ENCODE measurements at regions not wholly inside any gene's neighbourhood (a gene's known extent, or its start where the extent isn't known, plus 50 kb on each side); places are given as distances from the start of the nearest gene placed in this dataset.

GRCh38 chr15:100790786-100791265 lies 88.8 kb upstream of the ALDH1A3 start:
- DNase-seq (no peak), ATAC-seq (no peak)
- 91 to 93% methylated on average over 8 of the region's 8 CpGs for WGBS, 2 donors
- H3K36me3 ChIP-seq: no peaks in the 10 kb centered on the region
- no peak for TF ChIP-seq CTCF (IDR thresholded peaks at IDR 0.05)
- no peak overlapping the region for H3K4me3 ChIP-seq
- H3K27ac ChIP-seq: no peak overlapping the region
- no peaks in the 10 kb centered on the region for H3K4me1 ChIP-seq
- H3K9me3 ChIP-seq: peaks cover 0 to 3% (median 0%) of the 10 kb centered on the region in 11 donors
- intact Hi-C loops (cut with DNase I): no loop called here
- H3K27me3 ChIP-seq: peaks cover 0 to 34% (median 0%) of the 10 kb centered on the region in 7 donors

- Histone ChIP-seq H3K4me3 (no peak overlapping the region), H3K27ac (no peak overlapping the region), H3K9me3 (peaks cover 0 to 17% (median 0%) of the 10 kb centered on the region in 11 donors), H3K4me1 (no peaks in the 10 kb centered on the region), H3K27me3 (peaks cover 0 to 14% (median 0%) of the 10 kb centered on the region in 7 donors), H3K36me3 (no peaks in the 10 kb centered on the region)
- DNase-seq: no peak
- 53 to 77% methylated on average over 3 of the region's 3 CpGs for WGBS, 2 donors
- no peak for TF ChIP-seq CTCF (IDR thresholded peaks at IDR 0.05)
- ATAC-seq: no peak
- intact Hi-C loops (cut with DNase I): no loop called here
Measured at GRCh38 chr15:100794008-100794407, 85.6 kb upstream of the ALDH1A3 start.

GRCh38 chr15:100801256-100801900 lies 78.3 kb upstream of the ALDH1A3 start:
- Histone ChIP-seq H3K27me3 (peaks cover 0 to 5% (median 0%) of the 10 kb centered on the region in 7 donors), H3K4me1 (no peaks in the 10 kb centered on the region), H3K36me3 (no peaks in the 10 kb centered on the region), H3K9me3 (peaks cover 0 to 32% (median 0%) of the 10 kb centered on the region in 11 donors), H3K27ac (no peak overlapping the region), H3K4me3 (no peak overlapping the region)
- no peak for TF ChIP-seq CTCF (IDR thresholded peaks at IDR 0.05)
- intact Hi-C loops (cut with DNase I): no loop called here
- ATAC-seq (no peak), DNase-seq (no peak)
- 88% methylated on average over 17 of the region's 17 CpGs for WGBS, 2 donors

GRCh38 chr15:100802421-100803170 lies 77.0 kb upstream of the ALDH1A3 start:
- Histone ChIP-seq H3K9me3 (peaks cover 0 to 35% (median 0%) of the 10 kb centered on the region in 11 donors), H3K36me3 (no peaks in the 10 kb centered on the region), H3K27ac (no peak overlapping the region), H3K4me3 (no peak overlapping the region), H3K4me1 (no peaks in the 10 kb centered on the region), H3K27me3 (no peaks in the 10 kb centered on the region)
- intact Hi-C loops (cut with DNase I): no loop called here
- no peak for ATAC-seq
- no peak for DNase-seq
- 91% methylated on average over 14 of the region's 14 CpGs for WGBS, 2 donors
- TF ChIP-seq CTCF (IDR thresholded peaks at IDR 0.05): no peak

All from heart right ventricle (tissue), 16 donors.